Parathyroid adenoma (tissue), 2 donors: ENCODE measurements at regions not wholly inside any gene's neighbourhood (a gene's known extent, or its start where the extent isn't known, plus 50 kb on each side); places are given as distances from the start of the nearest gene placed in this dataset.

Source experiments
- H2AFZ ChIP-seq: fragments of 300-600 bp; sonication (generic); one replicate; pipeline ENCODE4 v1.7.0; 2017; ENCODE audit warnings: antibody characterized with exemption, mild to moderate bottlenecking
- H3K27ac ChIP-seq: fragments of 300-600 bp; sonication (generic); one replicate; pipeline ENCODE4 v1.7.0; 2017
- H3K27me3 ChIP-seq: fragments of 300-600 bp; sonication (generic); one replicate; pipeline ENCODE4 v1.7.0; 2017; ENCODE audit warnings: low read length; ENCODE audit not compliant: control insufficient read depth, insufficient read depth
- H3K36me3 ChIP-seq: fragments of 300-600 bp; sonication (generic); one replicate; pipeline ENCODE4 v1.7.0; 2017; ENCODE audit warnings: low read length; ENCODE audit not compliant: control insufficient read depth, insufficient read depth
- H3K4me1 ChIP-seq: fragments of 300-600 bp; sonication (generic); one replicate; pipeline ENCODE4 v1.7.0; 2017; ENCODE audit warnings: control low read depth
- H3K4me2 ChIP-seq: fragments of 300-600 bp; sonication (generic); one replicate; pipeline ENCODE4 v1.7.0; 2017; ENCODE audit warnings: low read length
- H3K4me3 ChIP-seq: fragments of 300-600 bp; sonication (generic); one replicate; pipeline ENCODE4 v1.7.0; 2017; ENCODE audit warnings: low read depth, low read length
- H3K79me2 ChIP-seq: fragments of 300-600 bp; sonication (generic); one replicate; pipeline ENCODE4 v1.7.0; 2017; ENCODE audit warnings: control low read depth
- H3K9ac ChIP-seq: fragments of 300-600 bp; sonication (generic); one replicate; pipeline ENCODE4 v1.7.0; 2017; ENCODE audit warnings: mild to moderate bottlenecking
- H3K9me3 ChIP-seq: fragments of 300-600 bp; sonication (generic); one replicate; pipeline ENCODE4 v1.7.0; 2017; ENCODE audit warnings: low read length; ENCODE audit not compliant: control insufficient read depth
- CTCF ChIP-seq: fragments of 300-600 bp; sonication (generic); IDR thresholded peaks from one replicate; pipeline ENCODE4 v1.7.0; 2017; ENCODE audit warnings: antibody characterized with exemption, mild to moderate bottlenecking
- donor health status: primary hyperparathyroidism.

DNA sequence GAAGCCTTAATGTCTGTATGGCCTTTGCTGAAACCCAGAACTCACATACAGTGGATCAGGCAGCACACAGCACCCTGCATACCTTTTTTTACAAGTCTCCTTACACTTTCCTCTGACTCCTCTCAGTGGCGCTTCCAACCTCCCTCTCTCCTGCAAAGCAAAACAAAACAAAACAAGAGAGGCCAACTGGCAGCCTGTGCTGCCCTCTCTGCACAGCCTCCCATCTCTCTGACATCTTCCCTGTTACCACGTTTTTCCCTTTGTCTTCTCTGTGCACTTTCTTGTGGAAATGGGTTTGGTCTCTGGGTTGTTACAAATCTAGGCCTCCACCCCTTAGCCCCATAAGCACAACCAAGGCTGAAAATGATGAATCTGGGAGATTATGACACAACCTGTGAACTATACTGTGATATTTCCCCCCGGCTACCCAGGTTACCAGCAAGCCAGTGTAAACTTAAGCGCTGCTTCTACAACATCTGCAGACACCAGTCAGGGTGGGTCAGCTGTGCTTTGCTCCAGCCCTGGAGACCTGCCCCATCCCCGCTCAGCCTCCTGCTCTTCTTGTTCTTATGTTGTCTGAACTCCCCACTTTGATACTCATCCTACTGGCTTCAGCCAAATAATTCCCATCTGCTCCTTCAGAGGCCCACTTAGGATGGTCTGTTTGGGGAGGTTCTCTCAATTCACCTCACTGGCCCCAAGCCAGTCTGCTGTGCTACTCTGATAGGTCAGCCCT is 54.9 kb upstream of the FMOD start:
- H3K36me3 ChIP-seq, result no peaks in the 10 kb centered on the region
- TF ChIP-seq CTCF, result no peak
- H3K27ac ChIP-seq, result no peak overlapping the region
- peaks cover 4% of the 10 kb centered on the region for H3K4me1 ChIP-seq
- no peak overlapping the region for H3K4me2 ChIP-seq
- H3K4me3 ChIP-seq, result no peak overlapping the region
- H3K79me2 ChIP-seq, result no peaks in the 10 kb centered on the region
- no peaks in the 10 kb centered on the region for H3K9me3 ChIP-seq
- H3K27me3 ChIP-seq, result no peaks in the 10 kb centered on the region
- H3K9ac ChIP-seq, result no peak overlapping the region
- H2AFZ ChIP-seq, result no peak overlapping the region

DNA sequence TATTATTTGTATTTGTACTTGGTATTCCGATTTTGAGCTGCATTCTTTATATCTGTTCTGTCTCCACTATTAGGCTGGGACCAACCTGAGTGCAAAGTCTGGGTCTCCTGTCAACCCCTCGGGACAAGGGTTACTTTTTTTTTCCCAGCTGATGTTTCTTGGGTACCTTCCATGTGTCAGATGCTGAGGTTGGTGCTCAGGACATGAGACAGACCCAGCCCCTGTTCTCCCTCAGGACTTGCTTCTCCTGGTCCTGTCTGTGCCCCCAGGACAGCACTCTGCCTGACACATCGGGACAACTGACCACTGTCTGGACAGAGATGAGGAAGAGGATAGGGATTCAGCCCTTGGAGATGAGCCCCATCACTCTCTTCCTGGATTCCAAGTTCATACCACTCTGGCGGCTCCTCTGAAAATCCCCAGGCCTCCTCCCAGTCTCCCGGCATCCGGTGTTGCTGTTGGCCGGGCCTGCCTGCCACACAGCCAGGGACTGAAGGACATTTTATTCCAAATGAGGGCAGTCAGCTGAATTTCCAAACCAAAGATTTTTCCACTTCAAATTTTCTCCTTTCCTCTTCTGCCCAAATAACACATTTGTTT is 55.6 kb upstream of the FMOD start:
- H3K4me1 ChIP-seq, result peaks cover 4% of the 10 kb centered on the region
- no peak overlapping the region for H2AFZ ChIP-seq
- no peaks in the 10 kb centered on the region for H3K27me3 ChIP-seq
- no peak overlapping the region for H3K9ac ChIP-seq
- H3K79me2 ChIP-seq, result no peaks in the 10 kb centered on the region
- H3K4me2 ChIP-seq, result no peak overlapping the region
- no peaks in the 10 kb centered on the region for H3K36me3 ChIP-seq
- no peak for TF ChIP-seq CTCF
- no peak overlapping the region for H3K4me3 ChIP-seq
- H3K27ac ChIP-seq, result no peak overlapping the region
- no peaks in the 10 kb centered on the region for H3K9me3 ChIP-seq

GRCh38 chr1:203407296-203407695 is 56.4 kb upstream of the FMOD start:
- Histone ChIP-seq H3K4me2 (no peak overlapping the region), H3K27ac (no peak overlapping the region), H2AFZ (no peak overlapping the region), H3K9ac (no peak overlapping the region), H3K27me3 (no peaks in the 10 kb centered on the region), H3K4me3 (no peak overlapping the region), H3K4me1 (peaks cover 4% of the 10 kb centered on the region), H3K36me3 (no peaks in the 10 kb centered on the region), H3K79me2 (no peaks in the 10 kb centered on the region), H3K9me3 (no peaks in the 10 kb centered on the region)
- TF ChIP-seq CTCF, result no peak

DNA sequence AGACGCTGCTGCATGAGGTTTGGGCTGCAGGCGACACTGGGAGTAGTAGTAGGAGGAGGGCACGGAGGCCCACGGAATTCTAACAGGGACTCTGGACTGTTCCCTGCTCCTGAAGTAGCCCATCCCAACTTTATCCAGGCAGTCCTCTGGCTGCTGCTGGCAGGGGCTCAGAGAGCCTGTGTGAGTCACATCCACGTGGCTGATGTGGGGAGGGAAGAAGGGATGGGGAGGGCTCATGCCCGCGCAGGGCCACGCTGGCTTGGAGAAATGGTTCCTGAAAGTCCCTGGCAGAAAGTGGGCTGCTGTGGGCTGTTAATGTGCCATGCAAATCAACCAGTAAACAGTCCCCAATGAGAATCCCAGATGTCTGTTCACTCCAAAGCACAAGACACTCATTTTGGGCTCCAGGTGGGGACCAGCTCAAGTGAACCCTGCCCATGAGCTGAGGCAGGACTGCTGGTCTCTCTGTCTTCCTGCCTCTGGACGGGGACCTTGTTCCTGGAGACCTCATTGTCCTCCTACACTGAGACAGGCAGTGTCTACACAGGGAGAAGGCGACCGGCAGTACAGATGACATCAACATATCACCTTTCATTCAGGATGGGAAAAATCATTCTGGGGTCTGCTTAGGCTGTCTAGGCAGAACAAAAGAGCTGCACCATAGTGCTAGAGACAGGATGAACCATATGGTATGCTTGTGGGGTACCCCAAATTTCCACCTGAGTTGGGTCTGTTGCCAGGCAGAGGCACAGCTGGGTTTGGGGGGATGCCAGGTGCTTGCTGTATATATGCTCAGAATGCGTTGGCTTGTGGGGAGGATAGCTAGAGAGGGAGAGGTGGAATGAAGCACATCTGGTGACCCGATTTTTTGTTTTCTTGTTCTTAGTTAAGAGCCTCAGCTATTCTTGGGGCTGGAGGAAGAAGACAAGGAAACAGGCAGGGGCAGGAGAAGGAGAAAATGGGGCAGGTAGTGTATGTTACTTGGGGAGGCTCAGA is 57.9 kb upstream of the FMOD start:
- H3K4me1 ChIP-seq, result peaks cover 4% of the 10 kb centered on the region
- H3K27me3 ChIP-seq, result no peaks in the 10 kb centered on the region
- H3K27ac ChIP-seq, result no peak overlapping the region
- H3K4me3 ChIP-seq, result no peak overlapping the region
- H3K79me2 ChIP-seq, result no peaks in the 10 kb centered on the region
- H3K9ac ChIP-seq, result no peak overlapping the region
- no peaks in the 10 kb centered on the region for H3K36me3 ChIP-seq
- no peak for TF ChIP-seq CTCF
- no peak overlapping the region for H3K4me2 ChIP-seq
- H2AFZ ChIP-seq, result no peak overlapping the region
- no peaks in the 10 kb centered on the region for H3K9me3 ChIP-seq
